Right ventricle myocardium inferior (tissue), 1 donor: ENCODE measurements at regions not wholly inside any gene's neighbourhood (a gene's known extent, or its start where the extent isn't known, plus 50 kb on each side); places are given as distances from the start of the nearest gene placed in this dataset.

Experiments used
- ATAC-seq: fragments of 200-7000 bp; cut with Tn5 transposase; one replicate; pipeline ENCODE4 v1.9.1; 2020; ENCODE audit warnings: mild to moderate bottlenecking, moderate library complexity
- DNase-seq: peaks from one replicate; pipeline ENCODE4 v3.0.0; 2021; ENCODE audit errors: missing footprints
- intact Hi-C: fragments of 100-400 bp; cut with DNase I; formaldehyde crosslinking; loops from one replicate; pipeline ENCODE4 v1.11.0; 2022
- donor health status: DM: no; HTN: yes; CAD: no; lungs with severe emphysema.

DNA sequence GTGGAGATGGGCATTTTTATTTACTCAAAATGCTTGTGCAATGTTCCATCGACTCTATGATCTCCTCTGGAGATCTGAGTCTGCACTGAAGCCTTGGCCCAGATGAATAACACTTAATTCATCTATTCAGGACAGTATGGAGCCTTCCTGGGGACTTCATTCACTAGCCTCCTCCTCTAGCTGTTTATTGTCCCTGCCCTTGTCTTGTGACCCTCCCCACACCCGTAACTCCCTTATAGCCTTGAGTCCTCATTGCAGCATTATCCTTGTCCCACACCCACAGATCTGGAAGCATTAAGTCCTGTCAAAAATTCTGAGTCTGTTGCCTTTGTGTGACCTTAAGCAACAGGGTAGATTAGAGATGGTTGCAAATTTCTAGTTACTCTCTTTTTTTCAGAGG, 138.3 kb upstream of the LMO4 start:
- intact Hi-C loops, result no loop called here
- no peak for ATAC-seq
- DNase-seq, result no peak

DNA sequence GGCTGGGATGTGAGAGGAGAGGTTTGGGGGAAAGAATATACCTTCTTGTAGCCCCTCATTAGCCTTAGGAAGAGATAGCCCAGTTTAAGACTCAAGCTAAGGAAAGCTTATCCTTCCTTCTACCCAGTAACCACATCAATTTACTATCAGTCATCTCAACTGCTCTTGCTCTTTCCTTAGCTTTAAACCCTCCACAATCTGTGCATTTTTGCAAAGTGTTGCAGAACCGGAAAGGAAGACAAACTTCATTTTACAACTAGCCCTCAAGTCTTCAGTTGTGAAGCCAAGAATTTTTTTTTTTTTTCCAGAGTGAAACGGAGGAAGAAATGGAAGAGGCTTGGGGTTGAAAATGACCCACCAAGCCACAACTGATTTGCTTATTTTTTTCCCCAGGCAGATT, 137.0 kb upstream of the LMO4 start:
- intact Hi-C loops, result no loop called here
- ATAC-seq (no peak), DNase-seq (no peak)

DNA sequence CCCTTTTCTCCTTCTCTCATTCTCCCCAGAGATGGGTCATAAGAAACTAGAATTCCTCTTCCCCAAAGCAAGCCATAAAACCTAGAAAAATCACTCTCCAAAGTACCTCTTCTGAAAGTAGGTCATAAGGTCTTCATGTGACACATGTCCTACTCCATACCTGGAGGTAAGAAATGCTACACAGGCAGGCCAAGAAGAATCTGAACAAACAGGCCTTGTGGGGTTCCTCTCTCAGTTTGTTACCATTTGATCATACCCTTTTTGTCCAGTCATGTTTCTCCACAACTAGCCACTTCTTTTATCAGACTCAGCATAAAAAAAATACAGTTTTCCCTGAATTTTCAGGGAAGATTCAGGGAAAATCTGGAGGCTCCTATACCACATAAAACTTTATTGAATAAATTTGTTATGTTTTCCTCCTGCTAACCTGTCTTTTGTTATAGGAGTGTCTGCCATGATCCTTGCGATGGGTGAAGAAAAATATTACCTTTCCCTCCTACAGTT, 134.4 kb upstream of the LMO4 start:
- no peak for ATAC-seq
- DNase-seq, result no peak
- intact Hi-C loops, result no loop called here

DNA sequence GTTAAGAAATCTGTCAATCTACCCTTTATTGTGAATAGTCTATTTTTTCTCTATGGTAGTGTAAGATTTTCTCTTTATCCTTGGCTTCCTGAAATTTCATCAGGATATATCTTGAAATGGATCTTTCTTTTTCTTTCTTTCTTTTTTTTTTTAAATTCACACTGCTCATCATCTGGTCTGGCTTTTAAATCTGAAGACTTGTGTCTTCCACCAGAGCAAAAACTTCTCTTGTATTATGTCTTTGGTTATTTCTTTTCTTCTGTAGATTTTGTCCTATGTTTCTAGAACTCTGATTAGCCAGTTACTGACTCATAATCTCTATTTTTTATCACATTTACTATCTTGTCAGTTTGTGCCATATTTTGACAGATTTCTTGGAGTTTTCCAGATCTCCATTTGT, 133.8 kb upstream of the LMO4 start:
- intact Hi-C loops, result no loop called here
- no peak for DNase-seq
- ATAC-seq, result no peak

- intact Hi-C loops, result no loop called here
- ATAC-seq (no peak), DNase-seq (no peak)
Observed at GRCh38 chr1:87196110-87196827, 132.4 kb upstream of the LMO4 start.

DNA sequence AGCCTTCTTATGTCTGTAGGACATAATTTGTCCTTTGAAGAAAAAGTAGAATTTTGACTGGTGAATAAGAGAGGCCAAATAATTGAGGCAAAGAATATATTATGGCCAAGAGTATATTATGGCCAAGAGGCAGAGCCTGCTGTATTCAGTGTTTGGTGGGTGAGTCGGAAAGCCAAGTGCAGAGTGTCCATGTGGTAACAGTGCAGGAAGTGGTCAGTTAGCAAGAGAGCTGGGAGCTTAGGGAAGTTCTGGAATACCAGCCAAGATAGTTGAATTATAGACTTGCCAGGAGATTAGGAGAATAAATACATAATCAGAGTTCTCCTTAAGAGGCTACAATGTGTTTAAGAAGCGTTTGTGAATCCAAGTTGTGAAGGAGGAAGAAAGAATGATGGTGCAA, 131.5 kb upstream of the LMO4 start:
- ATAC-seq (peak; percentile 60), DNase-seq (no peak)
- intact Hi-C loops, result no loop called here

DNA sequence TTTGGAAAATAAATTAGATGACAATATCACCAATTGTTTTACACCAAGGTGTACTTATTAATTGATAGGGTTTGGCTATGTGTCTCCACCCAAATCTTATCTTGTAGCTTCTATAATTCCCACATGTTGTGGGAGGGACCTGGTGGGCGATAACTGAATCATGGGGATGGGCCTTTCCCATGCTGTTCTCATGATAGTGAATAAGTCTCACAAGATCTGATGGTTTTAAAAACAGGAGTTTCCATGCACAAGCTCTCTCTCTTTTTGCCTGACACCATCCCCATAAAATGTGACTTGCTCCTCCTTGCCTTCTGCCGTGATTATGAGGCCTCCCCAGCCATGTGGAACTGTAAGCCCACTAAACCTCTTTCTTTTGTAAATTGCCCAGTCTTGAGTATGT, 131.0 kb upstream of the LMO4 start:
- ATAC-seq (no peak), DNase-seq (no peak)
- intact Hi-C loops, result no loop called here

DNA sequence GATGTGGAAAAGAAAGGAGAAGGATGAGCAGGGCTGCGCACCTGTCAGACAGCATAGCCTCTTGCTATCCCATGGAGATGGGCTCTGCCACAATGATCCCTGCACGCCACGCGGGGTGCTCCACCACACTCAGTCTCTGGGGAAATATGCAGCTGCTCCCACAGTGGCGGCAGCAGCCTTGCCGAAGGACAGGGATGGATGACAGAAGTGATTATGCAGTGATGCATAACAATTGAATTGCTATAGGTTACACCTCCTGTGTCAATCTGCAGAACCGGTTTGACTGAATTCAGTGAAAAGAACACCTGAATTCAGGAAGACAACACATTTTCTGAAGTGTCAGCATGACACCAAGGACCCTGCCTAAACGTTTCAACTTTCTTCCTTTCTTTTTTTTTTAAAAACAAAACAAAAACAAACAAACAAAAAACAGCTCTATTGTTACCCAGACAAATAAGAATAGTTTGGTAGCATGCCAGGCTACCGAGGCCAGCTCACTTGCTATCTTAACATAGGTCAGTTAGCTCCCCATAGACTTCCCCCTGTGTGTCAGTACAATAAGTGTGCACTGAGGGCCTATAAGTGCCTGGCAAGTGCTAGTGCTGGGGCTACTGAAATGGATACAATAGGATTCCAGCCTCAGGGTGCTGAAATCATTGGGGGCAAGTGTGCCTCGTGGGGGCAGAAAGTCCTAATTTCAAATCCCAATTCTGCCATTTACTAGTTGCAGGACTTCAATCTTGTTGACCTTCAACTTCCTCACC, 127.6 kb upstream of the LMO4 start:
- ATAC-seq (no peak), DNase-seq (no peak)
- intact Hi-C loops, result no loop called here

DNA sequence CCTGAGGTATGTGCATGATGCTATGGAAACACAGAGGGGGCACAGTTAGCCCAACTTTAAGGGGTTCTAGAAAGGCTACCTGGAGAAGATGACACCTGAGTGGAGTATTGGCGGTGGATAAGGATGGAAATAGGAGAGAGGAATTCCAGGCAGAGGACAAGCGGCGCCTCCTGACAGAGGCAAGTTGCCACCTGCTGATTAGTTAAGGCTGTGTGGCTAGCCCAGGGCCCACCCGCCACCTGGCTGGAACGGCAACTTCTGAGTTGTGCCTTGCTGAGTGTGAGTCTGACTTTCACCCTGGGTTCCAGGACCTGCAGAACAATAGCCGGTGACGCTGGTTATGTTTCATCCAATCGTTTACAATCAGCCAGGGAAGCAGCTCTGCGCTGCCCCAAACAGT, 126.9 kb upstream of the LMO4 start:
- ATAC-seq (no peak), DNase-seq (no peak)
- intact Hi-C loops, result no loop called here

- DNase-seq, result no peak
- ATAC-seq, result no peak
- intact Hi-C loops, result no loop called here
Observed at GRCh38 chr1:87202451-87202850, 126.2 kb upstream of the LMO4 start.

DNA sequence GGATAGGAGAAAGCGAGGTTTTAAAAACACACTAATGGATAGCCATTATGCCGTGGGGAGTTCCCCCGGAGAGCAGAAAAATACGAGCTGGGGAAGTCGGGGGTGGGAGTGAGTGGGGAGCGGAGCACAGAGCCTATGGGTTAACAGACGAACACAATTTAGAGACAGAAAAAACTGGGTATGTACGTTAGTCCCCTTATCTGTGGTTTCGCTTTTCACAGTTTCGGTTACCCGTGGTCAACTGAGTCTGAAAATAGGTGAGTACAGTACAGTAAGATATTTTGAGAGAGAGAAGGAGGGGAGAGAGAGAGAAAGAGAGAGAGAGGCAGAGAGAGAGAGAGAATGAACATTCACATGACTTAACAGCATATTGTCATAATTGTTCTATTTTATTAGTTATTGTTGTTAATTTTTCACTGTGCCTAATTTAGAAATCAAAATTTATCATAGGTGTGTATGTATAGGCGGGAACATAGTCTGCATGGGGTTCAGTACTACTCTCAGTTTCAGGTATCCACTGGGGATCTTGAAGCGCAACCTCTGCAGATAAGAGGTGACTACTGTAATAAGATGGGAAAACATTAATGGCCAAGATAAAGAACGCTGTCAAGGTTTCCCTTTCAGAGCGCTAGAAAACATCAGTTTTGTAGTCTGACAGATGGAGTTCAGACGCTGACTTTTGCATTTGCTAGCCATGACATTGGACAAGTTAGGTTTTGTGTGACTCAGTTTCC, 125.6 kb upstream of the LMO4 start:
- no peak for DNase-seq
- intact Hi-C loops, result no loop called here
- no peak for ATAC-seq

GRCh38 chr1:87203904-87204303, 124.8 kb upstream of the LMO4 start:
- no peak for DNase-seq

GRCh38 chr1:87204441-87204840, 124.2 kb upstream of the LMO4 start:
- ATAC-seq, result no peak
- intact Hi-C loops, result no loop called here
- DNase-seq, result no peak

More at GRCh38 chr1:87203904-87204303, 124.8 kb upstream of the LMO4 start:
- intact Hi-C loops, result no loop called here
- ATAC-seq, result no peak

GRCh38 chr1:87204921-87205320, 123.8 kb upstream of the LMO4 start:
- DNase-seq (no peak), ATAC-seq (no peak)
- intact Hi-C loops, result no loop called here

- DNase-seq (no peak), ATAC-seq (no peak)
- intact Hi-C loops, result no loop called here
Observed at GRCh38 chr1:87206044-87206831, 122.4 kb upstream of the LMO4 start.

GRCh38 chr1:87208080-87208479, 120.6 kb upstream of the LMO4 start:
- ATAC-seq (no peak), DNase-seq (no peak)
- intact Hi-C loops, result no loop called here

DNA sequence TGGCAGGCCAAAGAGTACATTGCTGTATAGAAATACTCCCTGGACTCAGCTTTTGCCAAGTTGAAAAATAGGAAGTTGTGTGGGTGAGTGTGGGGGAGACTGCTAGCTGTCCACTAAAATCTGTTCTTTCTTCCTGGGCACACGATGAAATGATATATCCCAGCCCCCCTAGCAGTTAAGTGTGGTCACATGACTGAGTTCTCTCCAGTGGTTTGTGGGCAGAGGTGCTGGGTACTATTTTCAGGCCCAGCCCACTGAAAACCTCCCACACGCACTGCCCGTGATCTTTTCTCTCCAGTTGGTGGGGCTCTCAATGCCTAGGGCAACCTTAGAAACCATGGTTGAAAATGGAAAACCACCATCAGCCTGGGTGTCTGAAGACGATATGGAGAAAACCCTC, 119.7 kb upstream of the LMO4 start:
- no peak for ATAC-seq
- intact Hi-C loops, result no loop called here
- no peak for DNase-seq

GRCh38 chr1:87210151-87210550, 118.5 kb upstream of the LMO4 start:
- DNase-seq (no peak), ATAC-seq (no peak)
- intact Hi-C loops, result no loop called here
